ENCODE measurements at regions not wholly inside any gene's neighbourhood (a gene's known extent, or its start where the extent isn't known, plus 50 kb on each side); places are given as distances from the start of the nearest gene placed in this dataset.

DNA sequence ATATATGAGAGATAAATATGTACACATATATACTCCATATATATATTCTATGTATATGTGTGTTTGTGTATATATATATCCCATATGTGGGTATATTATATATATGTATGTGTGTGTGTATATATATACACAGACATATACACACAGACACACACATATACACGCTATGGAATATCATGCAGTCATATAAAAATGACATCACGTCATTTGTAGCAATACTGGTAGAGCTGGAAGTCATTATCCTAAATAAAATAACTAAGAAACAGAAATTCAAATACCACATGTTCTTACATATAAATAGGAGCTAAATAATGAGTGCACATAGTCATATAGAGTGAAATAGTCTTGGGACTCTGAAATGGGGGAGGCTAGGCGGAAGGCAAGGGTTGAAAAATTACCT is 1000.2 kb downstream of the LRFN5 start:
- TF ChIP-seq CTCF (IDR thresholded peaks at IDR 0.05; ENCODE audit: borderline replicate concordance, extremely low read depth, low read length, poor library complexity, severe bottlenecking): no peak
- TF ChIP-seq EZH2 (IDR thresholded peaks at IDR 0.05; ENCODE audit: borderline replicate concordance, low read depth, low read length, severe bottlenecking): no peak

All from DND-41 (cell line).